Activated naive CD4-positive, alpha-beta T cell treated with anti-CD3 and anti-CD28 coated beads, Interleukin-2, amount 50 U/mL, for 72 hours (primary cell): ENCODE measurements at regions not wholly inside any gene's neighbourhood (a gene's known extent, or its start where the extent isn't known, plus 50 kb on each side); places are given as distances from the start of the nearest gene placed in this dataset.

ENCODE experiments used
- ATAC-seq, 2 donors: fragments of 150-1000 bp; cut with Tn5 transposase; 2 replicates each; pipeline ENCODE4 v1.10.0; 2021; ENCODE audit warnings: mild to moderate bottlenecking in 2 of 2, moderate library complexity in 2 of 2
- DNase-seq, 2 donors: peaks; one replicate each; pipeline ENCODE4 v3.0.0; 2021 to 2022; ENCODE audit warnings: low spot score in 2 of 2
- H3K27ac Mint-ChIP-seq, 2 donors: one replicate each; pipeline ENCODE4 v1.8.0; 2022; ENCODE audit warnings: mild to moderate bottlenecking in 2 of 2, mixed read lengths in 2 of 2
- H3K36me3 Mint-ChIP-seq, 2 donors: one replicate each; pipeline ENCODE4 v1.8.0; 2022; ENCODE audit warnings: mixed read lengths in 2 of 2
- H3K9me3 Mint-ChIP-seq, 2 donors: one replicate each; pipeline ENCODE4 v1.8.0; 2022; ENCODE audit warnings: mixed read lengths in 2 of 2

DNA sequence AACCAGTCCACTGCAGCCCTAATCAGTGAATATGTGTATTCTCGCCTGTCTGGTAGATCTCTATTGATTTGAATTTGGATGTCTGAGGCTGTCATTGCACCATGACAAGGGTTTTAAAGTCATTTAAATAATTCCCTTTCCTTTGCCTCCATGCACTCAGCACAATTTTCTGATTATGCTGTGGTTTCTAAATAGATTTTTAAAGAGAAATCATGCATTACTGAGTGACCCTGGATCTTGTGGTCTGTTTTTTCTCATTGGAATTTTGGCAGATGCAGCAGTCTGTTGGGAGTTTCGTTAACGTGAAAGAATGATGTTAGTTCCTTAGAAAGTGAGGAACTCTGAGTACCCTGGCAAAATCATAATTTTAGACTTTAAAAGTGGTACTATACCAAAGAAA is 396.0 kb downstream of the LRRC70 start:
- H3K9me3 Mint-ChIP-seq, result peaks cover 3 to 4% of the 10 kb centered on the region in 2 donors
- DNase-seq, result no peak
- no peak overlapping the region for H3K27ac Mint-ChIP-seq
- ATAC-seq, result no peak
- no peaks in the 10 kb centered on the region for H3K36me3 Mint-ChIP-seq

- ATAC-seq, result no peak
- no peak for DNase-seq
- H3K27ac Mint-ChIP-seq, result no peak overlapping the region
- peaks cover 8 to 22% of the 10 kb centered on the region in 2 donors for H3K9me3 Mint-ChIP-seq
- peaks cover 0 to 6% of the 10 kb centered on the region in 2 donors for H3K36me3 Mint-ChIP-seq
These were observed 390.9 kb downstream of the LRRC70 start for GRCh38 chr5:62969409-62970120.

GRCh38 chr5:62964428-62964827 is 385.8 kb downstream of the LRRC70 start:
- ATAC-seq (no peak), DNase-seq (no peak)
- Mint-ChIP-seq H3K27ac (no peak overlapping the region), H3K36me3 (peaks cover 0 to 10% of the 10 kb centered on the region in 2 donors), H3K9me3 (peaks cover 22 to 28% of the 10 kb centered on the region in 2 donors)

GRCh38 chr5:62960781-62961180 is 382.2 kb downstream of the LRRC70 start:
- no peak overlapping the region for H3K27ac Mint-ChIP-seq
- no peak for ATAC-seq
- no peak for DNase-seq

DNA sequence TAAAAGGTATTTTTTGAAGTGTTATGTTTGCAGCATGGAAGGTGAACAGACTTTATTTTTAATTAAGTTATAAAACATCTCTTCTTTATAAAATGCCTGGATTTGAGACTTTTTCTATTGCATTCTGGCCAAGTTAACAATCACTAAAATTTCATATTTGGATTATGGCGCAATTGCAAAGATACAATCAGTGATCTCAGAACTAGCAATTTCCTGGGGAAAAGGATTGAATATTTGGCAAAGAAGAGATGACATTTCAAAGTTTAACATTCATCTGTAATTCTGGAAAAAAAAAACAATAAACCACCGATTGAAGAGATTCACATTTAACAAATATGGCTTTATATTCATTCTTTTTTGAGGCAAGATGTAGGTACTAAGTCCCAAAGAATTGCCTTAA is 378.0 kb downstream of the LRRC70 start:
- DNase-seq, result no peak
- Mint-ChIP-seq H3K9me3 (peaks cover 5 to 8% of the 10 kb centered on the region in 2 donors), H3K36me3 (peaks cover 0 to 4% of the 10 kb centered on the region in 2 donors), H3K27ac (no peak overlapping the region)
- no peak for ATAC-seq

More at GRCh38 chr5:62960781-62961180, 382.2 kb downstream of the LRRC70 start:
- peaks cover 0 to 10% of the 10 kb centered on the region in 2 donors for H3K36me3 Mint-ChIP-seq
- peaks cover 18 to 22% of the 10 kb centered on the region in 2 donors for H3K9me3 Mint-ChIP-seq

- DNase-seq (no peak), ATAC-seq (no peak)
- H3K9me3 Mint-ChIP-seq, result peaks cover 3 to 4% of the 10 kb centered on the region in 2 donors
- H3K36me3 Mint-ChIP-seq, result no peaks in the 10 kb centered on the region
- H3K27ac Mint-ChIP-seq, result no peak overlapping the region
These were observed 376.0 kb downstream of the LRRC70 start for GRCh38 chr5:62954578-62954977.

DNA sequence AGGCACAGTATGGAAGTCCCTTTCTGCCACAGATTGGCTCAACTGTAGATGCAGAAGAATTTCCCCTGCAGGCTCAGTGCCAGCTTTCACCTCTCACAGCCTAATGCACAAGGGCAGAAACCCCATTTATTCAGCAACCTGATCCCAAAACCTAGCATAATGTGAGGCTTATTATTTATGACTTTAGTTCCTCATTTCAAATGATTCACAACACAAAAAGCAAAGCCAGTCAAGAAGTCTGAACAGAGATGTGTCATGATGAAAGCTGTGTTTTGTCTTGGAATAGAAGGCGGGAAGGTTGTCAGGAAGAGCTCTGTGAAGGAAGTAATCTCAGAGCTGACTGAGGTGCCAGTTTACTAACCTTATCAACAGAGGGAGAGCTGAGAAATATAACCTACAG is 369.7 kb downstream of the LRRC70 start:
- H3K36me3 Mint-ChIP-seq, result no peaks in the 10 kb centered on the region

GRCh38 chr5:62942384-62942783 is 363.8 kb downstream of the LRRC70 start:
- no peak overlapping the region for H3K27ac Mint-ChIP-seq
- H3K9me3 Mint-ChIP-seq, result no peaks in the 10 kb centered on the region
- no peak for ATAC-seq
- DNase-seq, result no peak
- no peaks in the 10 kb centered on the region for H3K36me3 Mint-ChIP-seq

More for the DNA sequence above, 369.7 kb downstream of the LRRC70 start:
- peaks cover 1% of the 10 kb centered on the region in 2 donors for H3K9me3 Mint-ChIP-seq
- no peak overlapping the region for H3K27ac Mint-ChIP-seq
- ATAC-seq (no peak), DNase-seq (no peak)

DNA sequence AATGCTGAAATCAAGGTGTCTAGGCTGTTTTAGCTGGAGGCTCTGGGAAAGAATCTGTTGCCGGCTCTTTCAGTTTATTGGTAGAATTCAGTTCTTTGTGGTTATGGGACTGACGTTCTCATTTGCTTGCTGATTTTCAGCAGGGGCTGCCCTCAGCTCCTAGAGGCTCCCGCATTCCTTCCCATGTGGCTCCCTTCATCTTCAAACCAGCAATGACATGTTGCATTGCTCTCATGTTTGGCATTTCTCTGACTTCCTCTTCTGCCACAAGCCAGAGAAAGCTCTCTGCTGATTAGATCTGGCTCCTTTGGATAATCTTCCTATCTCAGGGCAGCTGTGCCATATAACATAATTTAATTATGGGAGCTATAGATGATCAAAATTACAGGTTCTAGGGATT is 360.3 kb downstream of the LRRC70 start:
- H3K9me3 Mint-ChIP-seq, result no peaks in the 10 kb centered on the region
- H3K27ac Mint-ChIP-seq, result no peak overlapping the region
- no peak for DNase-seq
- H3K36me3 Mint-ChIP-seq, result no peaks in the 10 kb centered on the region
- no peak for ATAC-seq

DNA sequence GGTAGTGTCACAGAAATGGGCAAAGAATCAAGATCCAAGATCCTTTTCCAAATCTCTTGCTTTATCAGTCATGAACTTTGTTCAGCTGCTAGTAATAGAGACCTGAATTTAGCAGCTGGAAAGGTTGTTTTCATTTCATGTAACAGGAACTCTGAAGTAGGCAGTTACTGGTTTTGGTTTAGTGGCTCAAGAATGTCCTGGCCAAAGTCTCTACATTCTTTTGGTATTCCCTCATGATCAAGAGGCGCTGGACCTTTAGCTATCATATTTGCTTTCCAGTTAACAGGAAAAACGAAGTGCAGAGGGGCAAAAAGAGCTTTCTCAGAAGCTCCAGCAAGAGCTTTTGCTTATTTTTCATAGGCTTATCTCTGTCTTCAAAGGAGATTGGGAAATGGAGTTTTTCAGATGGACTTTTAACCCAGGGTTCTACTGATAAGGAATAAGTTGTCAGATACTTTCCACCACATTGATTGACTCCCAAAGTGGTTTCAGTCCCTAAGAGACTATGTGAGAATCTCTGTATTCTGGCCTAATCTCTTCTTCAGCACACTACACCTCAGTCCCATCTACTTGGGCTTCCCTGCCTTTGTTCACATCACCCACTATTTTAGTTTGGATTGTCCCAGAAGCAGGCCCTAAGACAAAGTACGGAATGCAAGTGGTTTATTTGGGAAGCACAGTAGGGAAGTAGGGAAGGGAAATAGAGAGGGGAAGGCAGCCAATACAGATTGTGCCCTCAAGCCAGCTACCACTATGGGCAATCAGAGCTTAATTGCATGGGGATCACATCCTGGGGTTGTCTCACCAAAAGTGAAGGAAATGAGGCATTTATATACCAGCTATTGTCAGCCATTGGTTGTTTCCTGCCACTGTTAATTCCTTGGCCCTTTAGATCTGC is 359.3 kb downstream of the LRRC70 start:
- ATAC-seq (no peak), DNase-seq (no peak)
- H3K36me3 Mint-ChIP-seq, result no peaks in the 10 kb centered on the region
- H3K27ac Mint-ChIP-seq, result no peak overlapping the region
- no peaks in the 10 kb centered on the region for H3K9me3 Mint-ChIP-seq

GRCh38 chr5:62935660-62936059 is 357.0 kb downstream of the LRRC70 start:
- ATAC-seq, result no peak
- DNase-seq, result no peak
- Mint-ChIP-seq H3K36me3 (no peaks in the 10 kb centered on the region), H3K27ac (no peak overlapping the region), H3K9me3 (no peaks in the 10 kb centered on the region)

DNA sequence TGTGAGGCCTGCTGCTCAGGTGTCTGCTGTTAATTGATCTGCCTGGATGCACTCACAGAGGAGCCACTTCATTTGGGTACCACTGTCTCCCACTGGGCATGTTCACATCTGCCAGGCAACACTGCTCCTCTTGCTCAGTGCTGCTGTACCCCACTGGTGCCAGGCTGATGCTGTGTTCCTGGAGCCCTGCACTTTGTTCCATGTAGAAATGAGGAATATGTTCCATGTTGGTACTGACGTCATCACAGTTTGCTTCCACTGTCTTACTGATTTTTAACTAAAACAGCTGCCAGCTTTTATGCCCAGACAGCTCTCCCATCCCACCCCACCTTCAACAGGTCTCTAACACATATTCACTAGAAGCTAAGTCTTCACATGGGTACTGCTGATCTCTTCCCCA is 355.7 kb downstream of the LRRC70 start:
- Mint-ChIP-seq H3K27ac (no peak overlapping the region), H3K36me3 (no peaks in the 10 kb centered on the region), H3K9me3 (no peaks in the 10 kb centered on the region)
- no peak for ATAC-seq
- no peak for DNase-seq

GRCh38 chr5:62933261-62933660 is 354.6 kb downstream of the LRRC70 start:
- H3K9me3 Mint-ChIP-seq, result no peaks in the 10 kb centered on the region
- H3K36me3 Mint-ChIP-seq, result no peaks in the 10 kb centered on the region
- no peak overlapping the region for H3K27ac Mint-ChIP-seq

GRCh38 chr5:62931153-62931950 is 352.7 kb downstream of the LRRC70 start:
- no peaks in the 10 kb centered on the region for H3K36me3 Mint-ChIP-seq
- ATAC-seq, result no peak
- DNase-seq, result no peak
- no peak overlapping the region for H3K27ac Mint-ChIP-seq
- H3K9me3 Mint-ChIP-seq, result no peaks in the 10 kb centered on the region

More at GRCh38 chr5:62933261-62933660, 354.6 kb downstream of the LRRC70 start:
- DNase-seq (no peak), ATAC-seq (no peak)

GRCh38 chr5:62922191-62922590 is 343.6 kb downstream of the LRRC70 start:
- DNase-seq (no peak), ATAC-seq (no peak)
- H3K9me3 Mint-ChIP-seq, result peaks cover 0 to 4% of the 10 kb centered on the region in 2 donors
- no peaks in the 10 kb centered on the region for H3K36me3 Mint-ChIP-seq
- no peak overlapping the region for H3K27ac Mint-ChIP-seq

GRCh38 chr5:62920856-62921255 is 342.2 kb downstream of the LRRC70 start:
- H3K27ac Mint-ChIP-seq, result no peak overlapping the region
- ATAC-seq (no peak), DNase-seq (no peak)
- H3K9me3 Mint-ChIP-seq, result peaks cover 0 to 4% of the 10 kb centered on the region in 2 donors
- no peaks in the 10 kb centered on the region for H3K36me3 Mint-ChIP-seq

DNA sequence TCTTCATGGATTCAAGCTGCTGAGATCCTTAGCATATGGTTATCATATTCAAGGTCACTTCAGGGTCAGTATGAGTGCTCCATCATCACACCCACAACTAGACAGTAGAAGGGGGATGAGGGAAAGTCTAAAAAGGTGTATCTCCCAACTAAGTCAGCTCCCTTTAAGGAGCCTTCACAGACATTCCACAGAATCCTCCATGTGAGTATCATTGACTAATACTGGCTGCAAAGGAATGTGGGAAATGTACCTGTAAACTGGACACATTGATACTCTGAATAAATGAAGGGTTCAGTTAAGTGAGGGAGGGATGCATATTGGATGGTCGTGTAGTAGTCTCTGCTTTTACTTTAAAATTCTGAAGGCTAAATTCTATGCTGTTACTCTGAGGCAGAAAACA is 330.7 kb downstream of the LRRC70 start:
- DNase-seq, result no peak
- Mint-ChIP-seq H3K9me3 (peaks cover 0 to 6% of the 10 kb centered on the region in 2 donors), H3K27ac (no peak overlapping the region), H3K36me3 (no peaks in the 10 kb centered on the region)
- ATAC-seq, result no peak
